ENCODE measurements at regions not wholly inside any gene's neighbourhood (a gene's known extent, or its start where the extent isn't known, plus 50 kb on each side); places are given as distances from the start of the nearest gene placed in this dataset.
"Not testable (repeated sequence)": the region's sequence is repeated elsewhere in the genome, so short reads cannot be mapped to it uniquely, and the experiment has no call there.

DNA sequence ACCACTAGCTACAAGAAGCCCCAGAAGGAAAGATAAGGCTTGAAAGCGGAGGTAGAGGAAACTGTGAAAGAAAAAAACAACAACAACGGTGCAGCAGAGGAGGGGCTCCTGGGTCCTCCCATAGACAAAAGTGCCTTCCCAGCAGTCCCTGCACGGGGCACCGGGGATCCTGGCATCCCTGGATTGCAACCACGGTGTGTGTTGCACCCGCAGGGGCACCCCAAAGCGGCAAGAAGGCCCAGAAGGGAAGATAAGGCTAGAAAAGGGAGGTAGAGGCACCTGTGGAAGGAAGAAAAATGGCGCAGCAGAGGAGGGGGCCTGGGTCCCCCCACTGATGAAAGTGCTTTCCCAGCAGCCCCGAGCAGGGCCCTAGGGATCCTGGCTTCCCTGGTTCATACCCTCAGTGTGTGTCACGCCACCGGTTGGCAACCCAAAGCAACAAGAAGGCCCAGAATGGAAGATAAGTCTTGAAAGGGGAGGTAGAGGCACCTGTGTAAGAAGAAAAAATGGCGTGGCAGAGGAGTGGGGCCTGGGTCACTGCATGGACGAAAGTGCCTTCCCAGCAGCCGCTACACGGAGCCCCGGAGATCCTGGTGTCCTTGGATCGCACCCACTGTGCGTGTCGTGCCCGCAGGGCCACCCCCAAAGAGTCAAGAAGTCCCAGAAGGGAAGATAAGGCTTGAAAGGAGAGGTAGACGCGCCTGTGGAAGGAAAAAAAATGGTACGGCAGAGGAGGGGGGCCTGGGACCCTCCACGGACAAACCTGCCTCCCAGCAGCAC is 281.0 kb downstream of the ALG10 start:
- TF ChIP-seq, protein P1, sequence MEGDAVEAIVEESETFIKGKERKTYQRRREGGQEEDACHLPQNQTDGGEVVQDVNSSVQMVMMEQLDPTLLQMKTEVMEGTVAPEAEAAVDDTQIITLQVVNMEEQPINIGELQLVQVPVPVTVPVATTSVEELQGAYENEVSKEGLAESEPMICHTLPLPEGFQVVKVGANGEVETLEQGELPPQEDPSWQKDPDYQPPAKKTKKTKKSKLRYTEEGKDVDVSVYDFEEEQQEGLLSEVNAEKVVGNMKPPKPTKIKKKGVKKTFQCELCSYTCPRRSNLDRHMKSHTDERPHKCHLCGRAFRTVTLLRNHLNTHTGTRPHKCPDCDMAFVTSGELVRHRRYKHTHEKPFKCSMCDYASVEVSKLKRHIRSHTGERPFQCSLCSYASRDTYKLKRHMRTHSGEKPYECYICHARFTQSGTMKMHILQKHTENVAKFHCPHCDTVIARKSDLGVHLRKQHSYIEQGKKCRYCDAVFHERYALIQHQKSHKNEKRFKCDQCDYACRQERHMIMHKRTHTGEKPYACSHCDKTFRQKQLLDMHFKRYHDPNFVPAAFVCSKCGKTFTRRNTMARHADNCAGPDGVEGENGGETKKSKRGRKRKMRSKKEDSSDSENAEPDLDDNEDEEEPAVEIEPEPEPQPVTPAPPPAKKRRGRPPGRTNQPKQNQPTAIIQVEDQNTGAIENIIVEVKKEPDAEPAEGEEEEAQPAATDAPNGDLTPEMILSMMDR (IDR thresholded peaks at IDR 0.05; ENCODE audit: low read depth, low read length) = no peak
- TF ChIP-seq POLR2A (IDR thresholded peaks at IDR 0.05; ENCODE audit: extremely low read depth, insufficient read length) (no peak), MYC (IDR thresholded peaks at IDR 0.05; ENCODE audit: low read depth, low read length) (no peak)
- TF ChIP-seq, protein P2, sequence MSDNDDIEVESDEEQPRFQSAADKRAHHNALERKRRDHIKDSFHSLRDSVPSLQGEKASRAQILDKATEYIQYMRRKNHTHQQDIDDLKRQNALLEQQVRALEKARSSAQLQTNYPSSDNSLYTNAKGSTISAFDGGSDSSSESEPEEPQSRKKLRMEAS (IDR thresholded peaks at IDR 0.05; ENCODE audit: low read depth, low read length) = no peak
- no peak overlapping the region for H3K4me3 ChIP-seq (ENCODE audit: low read depth, low read length)
- DNase-seq (ENCODE audit: low read depth) = no peak

DNA sequence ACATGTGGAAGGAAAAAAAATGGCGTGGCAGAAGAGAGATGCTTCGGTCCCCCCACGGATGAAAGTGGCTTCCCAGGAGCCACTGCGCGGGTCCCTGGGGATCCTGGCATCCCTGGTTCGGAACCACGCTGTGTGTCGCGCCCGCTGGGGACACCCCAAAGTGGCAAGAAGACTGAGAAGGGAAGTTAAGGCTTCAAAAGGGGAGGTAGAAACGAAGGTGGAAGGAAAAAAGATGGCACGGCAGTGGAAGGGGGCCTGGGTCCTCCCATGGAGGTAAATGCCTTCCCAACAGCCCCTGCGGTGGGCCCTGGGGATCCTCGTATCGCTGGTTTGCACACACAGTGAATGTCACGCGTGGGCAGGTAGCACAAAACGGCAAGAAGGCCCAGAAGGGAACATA is 281.7 kb downstream of the ALG10 start:
- DNase-seq (ENCODE audit: low read depth) = no peak

DNA sequence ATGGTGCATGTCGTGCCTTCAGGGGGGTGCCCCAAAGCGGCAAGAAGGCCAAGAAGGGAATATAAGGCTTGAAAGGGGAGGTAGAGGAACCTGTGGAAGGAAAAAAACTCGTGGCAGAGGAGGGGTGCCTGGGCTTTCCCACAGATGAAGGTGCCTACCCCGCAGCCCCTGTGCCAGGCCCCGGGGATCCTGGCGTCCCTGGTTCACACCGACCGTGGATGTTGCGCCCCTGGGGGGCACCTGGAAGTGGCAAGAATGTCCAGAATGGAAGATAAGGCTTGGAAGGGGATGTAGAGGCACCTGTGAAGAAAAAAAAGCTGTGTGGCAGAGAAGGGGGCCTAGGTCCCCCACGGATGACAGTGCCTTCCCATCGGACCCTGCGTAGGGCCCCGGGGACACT is 282.2 kb downstream of the ALG10 start:
- TF ChIP-seq POLR2A (IDR thresholded peaks at IDR 0.05; ENCODE audit: extremely low read depth, insufficient read length) (no peak), MYC (IDR thresholded peaks at IDR 0.05; ENCODE audit: low read depth, low read length) (no peak)
- TF ChIP-seq, protein P1 (IDR thresholded peaks at IDR 0.05; ENCODE audit: low read depth, low read length) = no peak
- TF ChIP-seq, protein P2 (IDR thresholded peaks at IDR 0.05; ENCODE audit: low read depth, low read length) = no peak
- no peak overlapping the region for H3K4me3 ChIP-seq (ENCODE audit: low read depth, low read length)
- no peak for DNase-seq (ENCODE audit: low read depth)

More for the DNA sequence above, 281.7 kb downstream of the ALG10 start:
- no peak overlapping the region for H3K4me3 ChIP-seq (ENCODE audit: low read depth, low read length)
- TF ChIP-seq, protein P2 (IDR thresholded peaks at IDR 0.05; ENCODE audit: low read depth, low read length) = no peak
- no peak for TF ChIP-seq POLR2A (IDR thresholded peaks at IDR 0.05; ENCODE audit: extremely low read depth, insufficient read length)
- TF ChIP-seq MYC (IDR thresholded peaks at IDR 0.05; ENCODE audit: low read depth, low read length) = no peak
- TF ChIP-seq, protein P1 (IDR thresholded peaks at IDR 0.05; ENCODE audit: low read depth, low read length) = no peak

DNA sequence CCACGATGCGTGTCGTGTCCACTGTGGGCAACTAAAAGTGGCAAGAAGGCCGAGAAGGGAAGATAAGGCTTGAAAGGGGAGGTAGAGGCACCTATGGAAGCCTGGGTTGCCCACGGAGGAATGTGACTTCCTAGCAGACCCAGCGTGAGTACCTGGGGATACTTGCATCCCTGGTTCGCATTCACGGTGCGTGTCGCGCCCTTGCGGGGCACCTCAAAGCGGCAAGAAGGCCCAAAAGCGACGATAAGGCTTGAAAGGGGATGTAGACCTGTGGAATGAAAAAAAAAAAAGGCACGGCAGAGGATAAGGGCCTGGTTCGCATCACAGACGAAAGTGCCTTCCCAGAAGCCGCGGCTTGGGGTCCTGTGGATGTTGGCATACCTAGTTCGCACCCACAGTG is 282.9 kb downstream of the ALG10 start:
- no peak for DNase-seq (ENCODE audit: low read depth)
- no peak overlapping the region for H3K4me3 ChIP-seq (ENCODE audit: low read depth, low read length)
- no peak for TF ChIP-seq MYC (IDR thresholded peaks at IDR 0.05; ENCODE audit: low read depth, low read length)
- no peak for TF ChIP-seq POLR2A (IDR thresholded peaks at IDR 0.05; ENCODE audit: extremely low read depth, insufficient read length)
- TF ChIP-seq, protein P2 (IDR thresholded peaks at IDR 0.05; ENCODE audit: low read depth, low read length) = no peak
- TF ChIP-seq, protein P1 (IDR thresholded peaks at IDR 0.05; ENCODE audit: low read depth, low read length) = no peak

DNA sequence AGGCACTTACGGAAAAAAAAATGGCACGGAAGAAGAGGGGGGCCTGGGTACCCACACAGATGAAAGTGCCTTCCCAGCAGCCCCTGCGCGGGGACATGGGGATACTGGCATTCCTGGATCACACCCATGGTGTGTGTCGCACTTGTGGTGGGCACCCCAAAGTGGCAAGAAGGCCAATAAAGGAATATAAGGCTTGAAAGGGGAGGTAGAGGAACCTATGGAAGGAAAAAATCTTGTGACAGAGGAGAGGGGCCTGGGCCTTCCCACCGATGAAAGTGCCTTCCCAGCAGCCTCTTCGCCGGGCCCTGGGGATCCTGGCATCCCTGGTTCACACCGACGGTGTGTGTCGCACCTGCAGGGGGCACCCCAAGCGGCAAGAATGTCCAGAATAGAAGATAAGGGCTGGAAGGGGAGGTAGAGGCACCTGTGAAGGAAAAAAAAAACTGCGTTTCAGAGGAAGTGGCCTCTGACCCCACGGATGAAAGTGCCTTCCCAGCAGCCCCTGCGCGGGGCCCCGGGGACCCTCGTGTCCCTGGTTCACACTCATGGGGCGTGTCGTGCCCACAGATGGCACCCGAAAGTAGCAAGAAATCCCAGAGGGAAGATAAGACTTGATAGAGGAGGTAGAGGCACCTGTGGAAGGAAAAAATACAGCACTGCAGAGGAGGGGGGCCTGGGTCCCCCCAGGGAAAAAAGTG is 284.0 kb downstream of the ALG10 start:
- DNase-seq (ENCODE audit: low read depth) = no peak
- TF ChIP-seq MYC (IDR thresholded peaks at IDR 0.05; ENCODE audit: low read depth, low read length) (no peak), POLR2A (IDR thresholded peaks at IDR 0.05; ENCODE audit: extremely low read depth, insufficient read length) (no peak)
- TF ChIP-seq, protein P1 (IDR thresholded peaks at IDR 0.05; ENCODE audit: low read depth, low read length) = no peak
- no peak overlapping the region for H3K4me3 ChIP-seq (ENCODE audit: low read depth, low read length)

DNA sequence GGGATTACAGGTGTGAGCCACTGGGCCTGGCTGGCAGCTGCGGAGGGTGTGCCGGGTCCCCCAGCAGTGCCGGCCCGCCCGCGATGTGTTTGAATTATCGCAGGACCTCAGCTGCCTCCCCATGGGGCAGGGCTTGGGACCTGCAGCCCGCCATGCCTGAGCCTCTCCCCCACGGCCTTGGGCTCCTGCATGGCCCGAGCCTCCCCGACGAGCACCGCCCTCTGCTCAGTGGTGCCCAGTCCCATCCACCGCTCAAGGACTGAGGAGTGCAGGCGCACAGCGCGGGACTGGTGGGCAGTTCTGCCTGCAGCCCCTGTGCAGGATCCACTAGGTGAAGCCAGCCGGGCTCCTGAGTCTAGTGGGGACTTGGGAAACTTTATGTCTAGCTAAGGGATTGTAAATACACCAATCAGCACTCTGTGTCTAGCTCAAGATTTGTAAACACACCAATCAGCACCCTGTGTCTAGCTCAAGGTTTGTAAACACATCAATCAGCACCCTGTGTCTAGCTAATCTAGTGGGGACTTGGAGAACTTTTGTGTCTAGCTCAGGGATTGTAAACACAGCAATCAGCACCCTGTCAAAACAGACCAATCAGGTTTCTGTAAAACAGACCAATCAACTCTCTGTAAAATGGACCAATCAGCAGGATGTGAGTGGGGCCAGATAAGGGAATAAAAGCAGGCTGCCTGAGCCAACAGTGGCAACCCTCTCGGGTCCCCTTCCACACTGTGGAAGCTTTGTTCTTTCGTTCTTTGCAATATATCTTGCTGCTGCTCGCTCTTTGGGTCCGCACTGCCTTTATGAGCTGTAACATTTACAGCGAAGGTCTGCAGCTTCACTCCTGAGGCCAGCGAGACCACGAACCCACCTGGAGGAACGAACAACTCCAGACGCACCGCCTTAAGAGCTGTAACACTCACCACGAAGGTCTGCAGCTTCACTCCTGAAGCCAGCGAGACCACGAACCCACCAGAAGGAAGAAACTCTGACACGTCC is 287.8 kb downstream of the ALG10 start:
- H3K4me3 ChIP-seq (ENCODE audit: low read depth, low read length); DNase-seq (ENCODE audit: low read depth): not testable (repeated sequence)
